Neural cell (in vitro differentiated cells): ENCODE measurements at regions not wholly inside any gene's neighbourhood (a gene's known extent, or its start where the extent isn't known, plus 50 kb on each side); places are given as distances from the start of the nearest gene placed in this dataset.

Experiments used
- H2AFZ ChIP-seq: fragments of 200-600, 300-800 bp; sonication (generic), shearing (Covaris generic); 2 replicates; pipeline ENCODE4 v1.6.0; 2014; ENCODE audit warnings: low read depth, mild to moderate bottlenecking, antibody characterized with exemption, low read length, moderate library complexity
- H3F3A ChIP-seq: fragments of 200-600 bp; shearing (Covaris generic); 2 replicates; pipeline ENCODE4 v1.6.1; 2016; ENCODE audit warnings: mild to moderate bottlenecking, moderate library complexity, mixed read lengths, antibody characterized with exemption, low read length; ENCODE audit not compliant: insufficient read depth, poor library complexity, severe bottlenecking
- H3K27ac ChIP-seq: fragments of 200-600, 300-800 bp; sonication (generic), shearing (Covaris generic); 2 replicates; pipeline ENCODE4 v1.5.1; 2014; ENCODE audit warnings: mild to moderate bottlenecking, low read length, moderate library complexity
- H3K27me3 ChIP-seq: fragments of 300-800, 200-600 bp; sonication (generic), shearing (Covaris generic); 2 replicates; pipeline ENCODE4 v1.6.0; 2014; ENCODE audit warnings: mild to moderate bottlenecking, low read depth, low read length, moderate library complexity; ENCODE audit not compliant: insufficient read depth
- H3K36me3 ChIP-seq: fragments of 300-800, 200-600 bp; sonication (generic), shearing (Covaris generic); 2 replicates; pipeline ENCODE4 v1.5.1; 2014; ENCODE audit warnings: mild to moderate bottlenecking, antibody characterized with exemption, low read length, moderate library complexity; ENCODE audit not compliant: insufficient read depth
- H3K4me2 ChIP-seq: fragments of 300-800, 200-600 bp; sonication (generic), shearing (Covaris generic); 2 replicates; pipeline ENCODE4 v1.6.0; 2014; ENCODE audit warnings: mild to moderate bottlenecking, low read length
- H3K4me3 ChIP-seq: fragments of 300-800, 200-600 bp; sonication (generic), shearing (Covaris generic); 2 replicates; pipeline ENCODE4 v1.5.1; 2014; ENCODE audit warnings: mild to moderate bottlenecking, low read length, moderate library complexity
- H3K79me2 ChIP-seq: fragments of 200-600 bp; shearing (Covaris generic); replicated peaks from 2 replicates; pipeline ENCODE4 v1.6.0; 2014; ENCODE audit warnings: mild to moderate bottlenecking, low read length, moderate library complexity; ENCODE audit not compliant: insufficient read depth
- H3K9ac ChIP-seq: fragments of 300-800, 200-600 bp; sonication (generic), shearing (Covaris generic); 2 replicates; pipeline ENCODE4 v1.6.1; 2016; ENCODE audit warnings: mild to moderate bottlenecking, low read length, mixed read lengths
- H3K9me2 ChIP-seq: fragments of 200-600 bp; shearing (Covaris generic); 2 replicates; pipeline ENCODE4 v1.6.1; 2016; ENCODE audit warnings: mild to moderate bottlenecking, low read length, mixed read lengths; ENCODE audit not compliant: insufficient read depth
- H3K9me3 ChIP-seq: fragments of 200-600, 300-800 bp; sonication (generic), shearing (Covaris generic); 2 replicates; pipeline ENCODE4 v1.6.1; 2016; ENCODE audit warnings: mild to moderate bottlenecking, mixed run types, low read length, moderate library complexity, mixed read lengths
- H4K20me1 ChIP-seq: fragments of 200-600 bp; shearing (Covaris generic); 2 replicates; pipeline ENCODE4 v1.6.1; 2016; ENCODE audit warnings: mild to moderate bottlenecking, mixed run types; ENCODE audit not compliant: insufficient read depth
- EP300 ChIP-seq: fragments of 450-650 bp; conservative IDR thresholded peaks from 2 replicates; pipeline ENCODE4 v1.6.1; 2014; ENCODE audit warnings: antibody characterized with exemption, mild to moderate bottlenecking, moderate library complexity; ENCODE audit not compliant: poor library complexity, severe bottlenecking
- EZH2 ChIP-seq: fragments of 200-600, 300-800 bp; shearing (Covaris generic), sonication (generic); IDR thresholded peaks from 2 replicates; pipeline ENCODE4 v1.6.1; 2014; ENCODE audit warnings: antibody characterized with exemption, low read length, borderline replicate concordance, mild to moderate bottlenecking; ENCODE audit not compliant: insufficient read depth, poor library complexity, severe bottlenecking
- MXI1 ChIP-seq: fragments of 450-650 bp; conservative IDR thresholded peaks from 2 replicates; pipeline ENCODE4 v1.6.1; 2014; ENCODE audit warnings: antibody characterized with exemption, mild to moderate bottlenecking; ENCODE audit not compliant: poor library complexity, severe bottlenecking
- POLR2AphosphoS5 ChIP-seq: IDR thresholded peaks from 2 replicates; pipeline ENCODE4 v1.6.1; 2012
- RAD21 ChIP-seq: fragments of 450-650 bp; conservative IDR thresholded peaks from 2 replicates; pipeline ENCODE4 v1.6.1; 2014; ENCODE audit warnings: antibody characterized with exemption, mild to moderate bottlenecking, moderate library complexity
- SMC3 ChIP-seq: fragments of 450-650 bp; conservative IDR thresholded peaks from 2 replicates; pipeline ENCODE4 v1.6.1; 2014; ENCODE audit warnings: antibody characterized with exemption, mild to moderate bottlenecking, moderate library complexity; ENCODE audit not compliant: poor library complexity
- TAF1 ChIP-seq: IDR thresholded peaks from 2 replicates; pipeline ENCODE4 v1.6.1; 2012; ENCODE audit warnings: low read depth
- TF ChIP-seq, protein P1 (sequence below): fragments of 450-650 bp; IDR thresholded peaks from 2 replicates; pipeline ENCODE4 v1.5.1; 2014; ENCODE audit warnings: antibody characterized with exemption, mild to moderate bottlenecking, moderate library complexity; ENCODE audit not compliant: poor library complexity, severe bottlenecking
- TF ChIP-seq, protein P2 (sequence below): IDR thresholded peaks from 2 replicates; pipeline ENCODE4 v1.6.1; 2012; ENCODE audit warnings: borderline replicate concordance

DNA sequence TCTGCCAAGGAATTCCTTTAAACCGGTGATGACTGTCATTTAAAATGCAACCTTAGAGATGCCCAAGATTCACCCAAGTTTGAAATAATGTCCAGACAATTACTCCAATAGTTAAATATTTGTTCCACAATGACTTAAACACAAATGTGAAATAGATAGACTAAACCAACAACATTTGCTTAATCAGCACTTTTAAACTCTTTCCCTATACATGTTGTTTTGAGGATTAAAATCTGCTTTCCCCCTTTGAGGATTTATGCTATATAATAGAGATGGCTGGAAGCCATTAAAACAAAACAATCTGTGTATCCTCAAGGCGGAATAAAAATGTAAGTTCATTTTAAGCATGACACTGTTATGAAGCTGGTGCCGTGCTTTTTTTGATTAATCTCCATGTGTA lies 297.8 kb upstream of the RSPO3 start:
- Histone ChIP-seq H3K9me3 (no peaks in the 10 kb centered on the region), H3K9me2 (no peaks in the 10 kb centered on the region), H2AFZ (no peak overlapping the region), H3K79me2 (no peaks in the 10 kb centered on the region), H3K27me3 (no peaks in the 10 kb centered on the region), H3K4me3 (no peak overlapping the region), H4K20me1 (no peaks in the 10 kb centered on the region), H3K27ac (no peak overlapping the region), H3K4me2 (no peak overlapping the region), H3K9ac (no peak overlapping the region), H3F3A (no peaks in the 10 kb centered on the region), H3K36me3 (no peaks in the 10 kb centered on the region)
- no peak for TF ChIP-seq EZH2
- TF ChIP-seq RAD21: no peak
- TF ChIP-seq, protein P1, sequence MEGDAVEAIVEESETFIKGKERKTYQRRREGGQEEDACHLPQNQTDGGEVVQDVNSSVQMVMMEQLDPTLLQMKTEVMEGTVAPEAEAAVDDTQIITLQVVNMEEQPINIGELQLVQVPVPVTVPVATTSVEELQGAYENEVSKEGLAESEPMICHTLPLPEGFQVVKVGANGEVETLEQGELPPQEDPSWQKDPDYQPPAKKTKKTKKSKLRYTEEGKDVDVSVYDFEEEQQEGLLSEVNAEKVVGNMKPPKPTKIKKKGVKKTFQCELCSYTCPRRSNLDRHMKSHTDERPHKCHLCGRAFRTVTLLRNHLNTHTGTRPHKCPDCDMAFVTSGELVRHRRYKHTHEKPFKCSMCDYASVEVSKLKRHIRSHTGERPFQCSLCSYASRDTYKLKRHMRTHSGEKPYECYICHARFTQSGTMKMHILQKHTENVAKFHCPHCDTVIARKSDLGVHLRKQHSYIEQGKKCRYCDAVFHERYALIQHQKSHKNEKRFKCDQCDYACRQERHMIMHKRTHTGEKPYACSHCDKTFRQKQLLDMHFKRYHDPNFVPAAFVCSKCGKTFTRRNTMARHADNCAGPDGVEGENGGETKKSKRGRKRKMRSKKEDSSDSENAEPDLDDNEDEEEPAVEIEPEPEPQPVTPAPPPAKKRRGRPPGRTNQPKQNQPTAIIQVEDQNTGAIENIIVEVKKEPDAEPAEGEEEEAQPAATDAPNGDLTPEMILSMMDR: no peak
- no peak for TF ChIP-seq MXI1
- TF ChIP-seq EP300: no peak
- no peak for TF ChIP-seq TAF1

GRCh38 chr6:126821706-126822105 lies 296.8 kb upstream of the RSPO3 start:
- no peak for TF ChIP-seq RAD21
- no peak for TF ChIP-seq TAF1
- TF ChIP-seq SMC3: no peak
- TF ChIP-seq EP300: no peak
- TF ChIP-seq, protein P1: no peak
- no peak for TF ChIP-seq MXI1
- no peak for TF ChIP-seq POLR2AphosphoS5
- no peak for TF ChIP-seq EZH2
- TF ChIP-seq, protein P2, sequence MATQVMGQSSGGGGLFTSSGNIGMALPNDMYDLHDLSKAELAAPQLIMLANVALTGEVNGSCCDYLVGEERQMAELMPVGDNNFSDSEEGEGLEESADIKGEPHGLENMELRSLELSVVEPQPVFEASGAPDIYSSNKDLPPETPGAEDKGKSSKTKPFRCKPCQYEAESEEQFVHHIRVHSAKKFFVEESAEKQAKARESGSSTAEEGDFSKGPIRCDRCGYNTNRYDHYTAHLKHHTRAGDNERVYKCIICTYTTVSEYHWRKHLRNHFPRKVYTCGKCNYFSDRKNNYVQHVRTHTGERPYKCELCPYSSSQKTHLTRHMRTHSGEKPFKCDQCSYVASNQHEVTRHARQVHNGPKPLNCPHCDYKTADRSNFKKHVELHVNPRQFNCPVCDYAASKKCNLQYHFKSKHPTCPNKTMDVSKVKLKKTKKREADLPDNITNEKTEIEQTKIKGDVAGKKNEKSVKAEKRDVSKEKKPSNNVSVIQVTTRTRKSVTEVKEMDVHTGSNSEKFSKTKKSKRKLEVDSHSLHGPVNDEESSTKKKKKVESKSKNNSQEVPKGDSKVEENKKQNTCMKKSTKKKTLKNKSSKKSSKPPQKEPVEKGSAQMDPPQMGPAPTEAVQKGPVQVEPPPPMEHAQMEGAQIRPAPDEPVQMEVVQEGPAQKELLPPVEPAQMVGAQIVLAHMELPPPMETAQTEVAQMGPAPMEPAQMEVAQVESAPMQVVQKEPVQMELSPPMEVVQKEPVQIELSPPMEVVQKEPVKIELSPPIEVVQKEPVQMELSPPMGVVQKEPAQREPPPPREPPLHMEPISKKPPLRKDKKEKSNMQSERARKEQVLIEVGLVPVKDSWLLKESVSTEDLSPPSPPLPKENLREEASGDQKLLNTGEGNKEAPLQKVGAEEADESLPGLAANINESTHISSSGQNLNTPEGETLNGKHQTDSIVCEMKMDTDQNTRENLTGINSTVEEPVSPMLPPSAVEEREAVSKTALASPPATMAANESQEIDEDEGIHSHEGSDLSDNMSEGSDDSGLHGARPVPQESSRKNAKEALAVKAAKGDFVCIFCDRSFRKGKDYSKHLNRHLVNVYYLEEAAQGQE: no peak
- no peaks in the 10 kb centered on the region for H3F3A ChIP-seq
- no peaks in the 10 kb centered on the region for H3K36me3 ChIP-seq
- H3K4me2 ChIP-seq: no peak overlapping the region
- H3K79me2 ChIP-seq: no peaks in the 10 kb centered on the region
- H3K4me3 ChIP-seq: no peak overlapping the region
- no peaks in the 10 kb centered on the region for H3K9me2 ChIP-seq
- H2AFZ ChIP-seq: no peak overlapping the region
- no peak overlapping the region for H3K9ac ChIP-seq
- H3K27ac ChIP-seq: no peak overlapping the region
- H3K9me3 ChIP-seq: no peaks in the 10 kb centered on the region
- no peaks in the 10 kb centered on the region for H3K27me3 ChIP-seq
- no peaks in the 10 kb centered on the region for H4K20me1 ChIP-seq
